ENCODE measurements at regions not wholly inside any gene's neighbourhood (a gene's known extent, or its start where the extent isn't known, plus 50 kb on each side); places are given as distances from the start of the nearest gene placed in this dataset.

- DNase-seq: no peak
Measured at GRCh38 chr16:86378831-86379504, 131.4 kb upstream of the FOXF1 start.

- DNase-seq: no peak
Measured at GRCh38 chr16:86379505-86379846, 130.9 kb upstream of the FOXF1 start.

DNA sequence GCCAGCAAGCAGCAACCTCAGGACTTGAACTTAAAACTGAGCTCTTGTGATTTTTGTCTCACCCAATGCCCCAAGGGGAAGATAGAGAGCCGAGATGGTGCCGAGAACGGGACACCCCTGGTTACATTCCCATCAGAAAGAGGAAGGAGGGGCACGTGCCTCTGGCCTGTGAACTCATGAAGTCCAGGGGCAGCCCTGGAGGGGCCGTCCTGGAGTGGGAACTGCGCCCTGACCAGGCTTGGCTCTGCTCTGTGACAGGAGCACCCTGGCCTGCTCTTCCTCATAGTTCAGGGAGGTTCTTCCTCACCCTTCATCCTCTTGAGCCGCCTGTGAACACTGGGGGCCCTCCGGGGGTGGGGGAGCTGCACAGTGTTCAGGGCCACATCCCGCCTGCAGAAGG lies 130.3 kb upstream of the FOXF1 start:
- DNase-seq: no peak

- DNase-seq: no peak
Measured at GRCh38 chr16:86381491-86381890, 128.8 kb upstream of the FOXF1 start.

GRCh38 chr16:86382067-86382773 lies 128.1 kb upstream of the FOXF1 start:
- no peak for DNase-seq

DNA sequence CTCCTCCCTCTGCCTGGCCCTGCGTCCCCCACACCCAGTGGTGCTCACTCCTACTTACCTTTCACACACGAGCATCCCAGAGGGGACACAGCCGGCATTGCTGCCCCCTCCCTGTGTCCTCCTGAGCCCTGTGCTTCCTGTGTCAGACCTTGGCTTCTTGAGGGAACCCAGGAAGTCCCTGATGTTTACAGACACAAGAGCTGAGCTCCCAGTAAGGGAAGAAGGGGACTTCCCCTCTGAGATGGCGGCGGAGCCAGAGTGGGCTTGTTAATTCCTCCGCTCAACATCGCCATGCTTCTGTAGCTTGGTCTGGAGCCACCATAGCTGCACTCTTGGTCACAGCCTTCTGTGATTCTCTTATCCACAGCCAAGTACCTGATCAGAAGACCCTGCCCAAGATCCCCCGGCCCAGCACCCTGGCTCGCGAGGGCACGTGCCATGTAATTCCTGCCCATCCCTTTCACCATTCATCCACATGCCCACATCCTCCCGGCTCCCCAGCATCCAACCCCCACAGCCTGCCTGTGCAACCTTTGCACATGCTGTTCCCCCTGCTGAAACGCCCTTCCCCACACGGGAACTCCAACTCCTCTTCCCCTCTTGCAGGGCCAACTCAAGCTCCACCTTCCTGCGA lies 127.4 kb upstream of the FOXF1 start:
- no peak for DNase-seq

DNA sequence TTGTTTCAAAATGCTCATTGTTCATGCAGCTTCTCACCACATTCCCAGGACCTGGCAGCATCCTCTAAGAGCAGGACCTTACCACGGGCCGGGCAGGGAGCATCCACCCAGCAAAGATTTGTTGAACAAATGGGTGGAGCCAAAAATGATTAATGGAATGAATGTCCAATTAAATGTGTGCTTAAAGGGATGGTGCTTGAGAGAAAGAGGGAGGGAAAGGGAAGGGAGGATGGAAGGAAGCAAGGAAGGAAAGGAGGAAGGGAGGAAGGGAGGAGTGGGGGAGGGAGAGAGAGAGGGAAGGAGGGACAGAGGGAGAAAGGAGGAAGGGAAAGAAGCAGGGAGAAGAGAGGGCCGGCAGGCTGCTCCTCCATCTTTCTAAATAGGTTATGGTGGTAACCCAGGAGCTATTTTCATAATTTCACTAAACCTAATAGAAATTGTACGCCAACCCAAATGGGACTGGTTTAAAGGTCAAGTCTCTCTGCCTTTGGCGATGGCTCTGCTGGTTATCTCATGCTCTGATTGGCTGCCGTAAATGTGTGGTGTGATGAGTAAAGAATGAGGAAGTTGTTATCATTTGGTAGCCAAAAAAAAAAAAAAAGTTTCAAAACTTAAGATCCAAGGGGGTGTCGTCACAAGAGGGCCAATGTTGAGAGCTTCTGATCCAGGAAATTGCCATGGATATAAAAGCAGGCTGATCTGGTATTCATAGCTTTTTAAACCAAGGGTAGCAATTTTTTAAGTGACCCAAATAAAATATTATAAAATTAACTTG lies 126.7 kb upstream of the FOXF1 start:
- no peak for DNase-seq

DNA sequence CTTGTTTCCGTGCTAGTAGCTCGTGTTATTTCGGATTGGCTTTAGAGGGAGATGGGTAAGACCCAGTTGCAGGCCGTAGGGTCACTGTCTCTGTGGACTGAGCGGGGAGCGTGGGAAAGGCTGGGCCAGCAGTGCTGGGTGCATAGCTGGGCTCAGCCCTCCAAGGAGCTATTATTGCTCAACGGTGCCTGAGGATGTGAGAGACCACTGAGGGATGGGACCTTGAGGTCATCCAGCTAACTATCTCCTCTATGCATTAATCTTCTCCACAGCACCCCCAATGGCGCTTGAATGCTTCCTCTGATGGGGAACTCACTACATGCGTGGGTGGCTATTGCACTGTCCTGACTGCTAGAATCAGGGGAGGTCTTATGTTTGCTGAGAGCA lies 126.1 kb upstream of the FOXF1 start:
- DNase-seq: no peak

- DNase-seq: no peak
Measured at GRCh38 chr16:86384980-86385379, 125.3 kb upstream of the FOXF1 start.

- DNase-seq: no peak
Measured at GRCh38 chr16:86387468-86388440, 122.6 kb upstream of the FOXF1 start.

DNA sequence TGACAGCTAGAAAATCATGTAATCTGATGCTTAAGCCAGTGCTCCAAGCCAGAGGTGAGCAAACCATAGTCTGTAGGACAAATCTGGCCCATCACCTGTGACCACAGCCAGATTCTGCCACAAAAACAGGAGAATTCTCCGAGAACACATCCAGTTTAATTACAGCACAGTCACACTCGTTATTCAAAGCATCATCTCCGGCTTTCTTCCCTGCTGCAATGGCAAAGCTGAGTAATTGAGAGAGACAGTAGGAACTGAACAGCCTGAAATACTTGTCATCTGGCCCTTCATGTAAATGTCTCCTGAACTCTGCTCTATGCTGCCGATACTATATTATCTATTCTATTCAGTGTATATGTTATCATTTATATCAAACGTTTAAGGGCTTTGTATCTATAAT lies 121.4 kb upstream of the FOXF1 start:
- no peak for DNase-seq

GRCh38 chr16:86389566-86390328 lies 120.6 kb upstream of the FOXF1 start:
- DNase-seq: no peak

DNA sequence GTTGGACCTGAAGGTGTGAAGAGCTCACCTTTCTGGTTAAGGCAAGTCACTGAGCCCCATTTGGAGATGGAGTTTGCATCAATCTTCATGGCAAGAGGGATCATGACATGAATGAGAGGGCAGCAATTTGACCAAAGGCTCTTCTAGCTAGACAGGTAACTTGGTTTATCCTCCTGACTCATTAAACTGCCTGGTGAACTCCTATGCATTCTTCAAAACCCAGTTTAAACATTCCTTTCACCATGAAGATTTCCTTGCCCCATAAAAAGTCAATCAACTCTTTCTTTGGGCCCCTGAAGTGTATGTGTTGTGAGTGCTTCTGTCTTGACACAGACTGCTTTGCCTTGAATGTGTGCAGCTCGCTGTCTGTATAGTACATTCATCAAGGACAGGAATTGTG lies 120.0 kb upstream of the FOXF1 start:
- no peak for DNase-seq

GRCh38 chr16:86391486-86391885 lies 118.8 kb upstream of the FOXF1 start:
- no peak for DNase-seq

GRCh38 chr16:86391984-86392383 lies 118.3 kb upstream of the FOXF1 start:
- no peak for DNase-seq

DNA sequence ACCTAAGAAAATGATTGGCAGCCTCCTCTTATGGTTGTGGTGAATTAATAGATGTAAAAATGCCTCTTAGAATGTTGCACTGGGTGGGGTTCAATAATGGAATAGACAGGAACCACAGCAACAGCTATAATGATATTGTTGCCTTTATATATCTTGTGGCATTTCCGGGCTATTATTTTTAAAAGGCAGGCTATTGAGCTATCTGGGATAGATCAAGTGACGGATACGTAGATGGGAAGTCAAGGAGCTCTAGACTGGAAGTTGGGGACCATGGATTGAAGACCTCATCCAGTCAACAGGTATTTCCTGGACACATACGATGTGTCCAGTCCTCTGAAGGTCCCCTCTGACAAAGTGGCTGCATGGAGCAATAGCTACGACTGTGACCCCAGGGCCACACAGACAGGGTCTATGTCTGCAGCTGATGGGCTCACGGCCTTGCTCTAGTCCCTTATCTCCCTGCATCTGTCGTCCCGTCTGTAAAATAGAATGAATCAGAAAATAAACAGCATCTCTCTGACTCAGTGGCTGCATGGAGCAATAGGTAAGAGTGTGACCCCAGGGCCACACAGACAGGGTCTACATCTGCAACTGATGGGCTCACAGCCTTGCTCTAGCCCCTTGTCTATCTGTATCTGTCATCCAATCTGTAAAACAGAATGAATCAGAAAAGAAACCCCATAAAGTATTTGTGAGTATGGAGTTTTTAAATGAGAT lies 117.7 kb upstream of the FOXF1 start:
- no peak for DNase-seq

DNA sequence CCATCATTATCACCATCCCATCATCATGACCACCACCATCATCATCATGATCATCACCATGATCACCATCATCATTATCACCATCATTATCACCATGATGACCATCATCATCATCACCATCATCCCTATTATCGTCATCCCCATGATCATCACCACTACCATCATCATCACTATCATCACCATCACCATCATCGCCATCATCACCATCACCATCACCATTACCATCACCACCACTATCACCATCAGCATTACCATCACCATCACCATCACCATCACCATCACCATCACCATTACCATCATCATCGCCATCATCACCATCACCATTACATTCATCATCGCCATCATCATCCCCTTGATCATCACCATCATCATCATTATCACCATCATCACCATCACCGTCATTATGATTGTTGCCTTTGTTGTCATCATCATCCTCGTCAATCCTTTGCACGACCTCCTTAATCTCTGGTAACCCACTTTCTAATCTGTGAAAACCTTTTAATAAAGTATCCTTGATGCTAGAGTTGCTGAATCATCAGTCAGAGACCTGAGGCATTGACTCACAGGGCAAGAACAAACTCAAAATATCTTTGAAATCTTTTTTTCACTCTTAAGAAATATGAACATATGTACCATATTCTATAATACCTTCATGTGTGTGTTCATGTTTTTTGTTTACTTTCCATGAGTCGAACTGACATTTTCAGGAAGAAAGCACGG lies 116.3 kb upstream of the FOXF1 start:
- DNase-seq: no peak

DNA sequence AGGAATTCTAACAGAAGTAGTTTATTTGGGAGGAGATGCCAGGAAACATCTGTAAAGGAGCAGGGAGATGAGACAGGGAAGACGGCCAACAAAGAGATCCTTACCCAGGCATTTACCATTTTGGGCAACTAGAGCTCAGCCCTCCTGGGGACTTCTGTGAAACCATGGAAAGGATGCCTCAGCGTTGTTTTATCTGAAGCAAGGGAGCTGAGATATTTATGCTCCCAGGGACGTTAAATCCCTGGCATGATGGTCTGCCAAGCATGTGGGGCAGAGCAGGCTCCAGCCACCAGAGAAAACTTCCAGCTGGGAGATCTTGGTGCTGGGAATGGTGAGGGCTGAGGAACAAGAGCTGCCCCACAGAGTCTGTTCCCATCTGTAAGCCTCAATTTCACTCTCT lies 114.8 kb upstream of the FOXF1 start:
- DNase-seq: no peak

DNA sequence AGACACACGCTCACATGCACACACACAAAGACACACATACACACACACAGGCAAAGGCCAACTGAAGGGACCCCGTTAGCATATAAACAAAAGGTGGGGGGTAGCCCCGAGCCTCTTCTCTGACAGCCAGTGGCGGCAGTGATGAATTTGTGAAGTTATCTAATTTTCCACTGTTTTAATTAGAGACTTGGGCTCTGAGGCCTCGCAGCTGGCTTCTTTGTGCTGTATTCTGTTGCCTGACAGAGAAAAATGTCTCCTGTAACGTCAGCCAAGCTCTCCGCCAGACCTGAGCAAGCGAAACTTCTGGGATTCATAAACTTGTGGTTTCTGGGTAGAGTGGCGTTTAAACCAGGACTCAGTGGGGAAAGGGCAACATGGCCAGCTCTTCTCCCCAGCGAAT lies 113.9 kb upstream of the FOXF1 start:
- no peak for DNase-seq

DNA sequence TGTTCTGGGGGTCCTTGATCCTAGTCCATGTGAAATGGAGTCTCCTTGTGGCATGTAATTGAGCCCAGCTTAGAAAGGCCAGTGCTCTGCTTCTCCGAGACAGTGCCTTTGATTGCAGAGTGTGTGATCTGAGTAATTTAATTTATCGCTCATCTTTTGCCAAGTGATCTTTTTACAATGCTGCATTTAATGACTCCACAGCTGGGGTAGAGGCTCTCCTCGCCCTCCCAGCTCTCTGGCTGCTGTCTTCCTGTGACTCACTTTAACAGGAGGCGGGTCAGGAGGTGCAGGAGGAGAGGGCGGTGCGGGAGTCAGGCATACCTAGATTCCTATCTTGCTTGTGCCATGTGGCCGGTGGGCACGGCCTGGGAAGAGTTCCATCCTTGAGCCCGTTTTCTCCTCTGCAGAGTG lies 113.4 kb upstream of the FOXF1 start:
- DNase-seq: no peak
